DOHH2 (cell line): ENCODE measurements at regions not wholly inside any gene's neighbourhood (a gene's known extent, or its start where the extent isn't known, plus 50 kb on each side); places are given as distances from the start of the nearest gene placed in this dataset.

Experiments
- H3F3A ChIP-seq: fragments of 200-600 bp; sonication (generic), shearing (Covaris generic); 2 replicates; pipeline ENCODE4 v1.6.0; 2016; ENCODE audit warnings: antibody characterized with exemption, mild to moderate bottlenecking; ENCODE audit not compliant: control insufficient read depth, insufficient read depth
- H3K27ac ChIP-seq: fragments of 200-600 bp; sonication (generic); 2 replicates; pipeline ENCODE4 v1.5.1; 2014; ENCODE audit warnings: low read depth, mild to moderate bottlenecking, low read length, moderate library complexity
- H3K27me3 ChIP-seq: fragments of 200-600 bp; sonication (generic); 2 replicates; pipeline ENCODE4 v1.6.1; 2014; ENCODE audit warnings: mild to moderate bottlenecking, low read length, mixed read lengths; ENCODE audit not compliant: control insufficient read depth
- H3K36me3 ChIP-seq: fragments of 200-600 bp; sonication (generic); 2 replicates; pipeline ENCODE4 v1.6.1; 2014; ENCODE audit warnings: mild to moderate bottlenecking, low read length, moderate library complexity, mixed read lengths; ENCODE audit not compliant: control insufficient read depth
- H3K4me1 ChIP-seq: fragments of 200-600 bp; sonication (generic); 2 replicates; pipeline ENCODE4 v1.6.1; 2014; ENCODE audit warnings: mild to moderate bottlenecking, low read length, mixed read lengths; ENCODE audit not compliant: control insufficient read depth
- H3K4me2 ChIP-seq: fragments of 200-600 bp; sonication (generic); 2 replicates; pipeline ENCODE4 v1.6.0; 2014; ENCODE audit warnings: mild to moderate bottlenecking, low read length, moderate library complexity
- H3K4me3 ChIP-seq: fragments of 200-600 bp; sonication (generic); 2 replicates; pipeline ENCODE4 v1.5.1; 2014; ENCODE audit warnings: mild to moderate bottlenecking, low read length, mixed read lengths
- H3K79me2 ChIP-seq: fragments of 200-600 bp; sonication (generic); 2 replicates; pipeline ENCODE4 v1.6.1; 2014; ENCODE audit warnings: mild to moderate bottlenecking, low read length, mixed read lengths; ENCODE audit not compliant: control insufficient read depth
- H3K9me2 ChIP-seq: fragments of 200-600 bp; sonication (generic); replicated peaks from 2 replicates; pipeline ENCODE4 v1.6.1; 2014; ENCODE audit warnings: mild to moderate bottlenecking, low read length, mixed read lengths; ENCODE audit not compliant: control insufficient read depth
- H3K9me3 ChIP-seq: fragments of 200-600 bp; sonication (generic); 2 replicates; pipeline ENCODE4 v1.6.1; 2014; ENCODE audit warnings: antibody characterized with exemption, low read length, mixed read lengths; ENCODE audit not compliant: control insufficient read depth, insufficient read depth
- H4K20me1 ChIP-seq: fragments of 200-600 bp; sonication (generic); 2 replicates; pipeline ENCODE4 v1.6.0; 2014; ENCODE audit warnings: low read depth, mild to moderate bottlenecking, antibody characterized with exemption, low read length, moderate library complexity; ENCODE audit not compliant: control insufficient read depth, insufficient read depth
- CTCF ChIP-seq: fragments of 200-600 bp; sonication (generic); IDR thresholded peaks from one replicate; pipeline ENCODE4 v1.5.1; 2014; ENCODE audit warnings: antibody characterized with exemption, mild to moderate bottlenecking, low read depth, low read length; ENCODE audit not compliant: poor library complexity, severe bottlenecking
- EZH2phosphoT487 ChIP-seq: fragments of 200-600 bp; sonication (generic); IDR thresholded peaks from 2 replicates; pipeline ENCODE4 v1.6.1; 2017; ENCODE audit warnings: borderline replicate concordance, mild to moderate bottlenecking, antibody characterized with exemption, low read length, moderate library complexity, mixed read lengths

GRCh38 chr1:95957748-95958147 lies 723.7 kb downstream of the RWDD3 start:
- no peak overlapping the region for H3K4me3 ChIP-seq
- H3F3A ChIP-seq: no peaks in the 10 kb centered on the region
- no peak overlapping the region for H3K27ac ChIP-seq
- no peak overlapping the region for H3K4me2 ChIP-seq
- H3K9me2 ChIP-seq: no peaks in the 10 kb centered on the region
- TF ChIP-seq CTCF: no peak
- no peak for TF ChIP-seq EZH2phosphoT487
- no peaks in the 10 kb centered on the region for H3K9me3 ChIP-seq
- no peaks in the 10 kb centered on the region for H3K4me1 ChIP-seq
- H3K36me3 ChIP-seq: no peaks in the 10 kb centered on the region
- no peaks in the 10 kb centered on the region for H3K27me3 ChIP-seq
- H3K79me2 ChIP-seq: no peaks in the 10 kb centered on the region
- H4K20me1 ChIP-seq: no peaks in the 10 kb centered on the region

- Histone ChIP-seq H3K4me1 (no peaks in the 10 kb centered on the region), H3K27ac (no peak overlapping the region), H3K9me2 (no peaks in the 10 kb centered on the region), H3K79me2 (no peaks in the 10 kb centered on the region), H3K4me2 (no peak overlapping the region), H3K36me3 (no peaks in the 10 kb centered on the region), H4K20me1 (no peaks in the 10 kb centered on the region), H3F3A (no peaks in the 10 kb centered on the region), H3K27me3 (no peaks in the 10 kb centered on the region), H3K9me3 (no peaks in the 10 kb centered on the region), H3K4me3 (no peak overlapping the region)
- TF ChIP-seq EZH2phosphoT487 (no peak), CTCF (no peak)
Observed at GRCh38 chr1:95966866-95967265, 732.9 kb downstream of the RWDD3 start.

GRCh38 chr1:95974586-95974985 lies 740.6 kb downstream of the RWDD3 start:
- no peaks in the 10 kb centered on the region for H4K20me1 ChIP-seq
- no peaks in the 10 kb centered on the region for H3K9me3 ChIP-seq
- no peaks in the 10 kb centered on the region for H3K4me1 ChIP-seq

More at GRCh38 chr1:95974586-95974985, 740.6 kb downstream of the RWDD3 start:
- no peaks in the 10 kb centered on the region for H3F3A ChIP-seq
- no peaks in the 10 kb centered on the region for H3K27me3 ChIP-seq
- H3K36me3 ChIP-seq: no peaks in the 10 kb centered on the region
- H3K27ac ChIP-seq: no peak overlapping the region
- H3K9me2 ChIP-seq: no peaks in the 10 kb centered on the region; the same call in 1 of the 2 replicates
- no peaks in the 10 kb centered on the region for H3K79me2 ChIP-seq
- TF ChIP-seq CTCF: no peak
- TF ChIP-seq EZH2phosphoT487: no peak
- no peak overlapping the region for H3K4me2 ChIP-seq
- no peak overlapping the region for H3K4me3 ChIP-seq
